HG03354 (cell line): ENCODE measurements at regions not wholly inside any gene's neighbourhood (a gene's known extent, or its start where the extent isn't known, plus 50 kb on each side); places are given as distances from the start of the nearest gene placed in this dataset.

ENCODE experiments used
- ATAC-seq: cut with Tn5 transposase; IDR thresholded peaks from one replicate; pipeline ENCODE4 v1.9.1; 2021; ENCODE audit warnings: mild to moderate bottlenecking; ENCODE audit not compliant: unreplicated experiment, poor library complexity, severe bottlenecking

GRCh38 chr1:38265293-38266196, 219.0 kb upstream of the POU3F1 start:
- ATAC-seq, result no peak

DNA sequence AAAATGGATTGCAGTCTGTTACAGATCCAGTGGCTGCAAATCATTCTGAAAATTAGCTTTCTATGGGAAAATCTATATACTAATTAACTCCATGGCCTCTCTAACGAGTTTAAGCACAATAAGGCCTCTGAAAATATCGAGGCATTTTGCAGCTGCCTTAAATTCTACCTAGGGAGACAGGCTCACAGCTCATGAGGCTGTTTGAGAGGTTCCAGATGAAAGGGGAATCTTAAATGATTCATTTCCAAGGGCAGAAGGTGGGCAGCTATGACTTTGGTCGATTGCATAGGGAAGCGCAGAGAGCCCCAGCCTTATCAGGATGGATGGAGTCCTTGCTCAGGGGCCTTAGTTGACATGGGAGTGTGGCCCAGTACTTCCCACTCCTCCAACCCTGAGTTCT, 216.8 kb upstream of the POU3F1 start:
- no peak for ATAC-seq

DNA sequence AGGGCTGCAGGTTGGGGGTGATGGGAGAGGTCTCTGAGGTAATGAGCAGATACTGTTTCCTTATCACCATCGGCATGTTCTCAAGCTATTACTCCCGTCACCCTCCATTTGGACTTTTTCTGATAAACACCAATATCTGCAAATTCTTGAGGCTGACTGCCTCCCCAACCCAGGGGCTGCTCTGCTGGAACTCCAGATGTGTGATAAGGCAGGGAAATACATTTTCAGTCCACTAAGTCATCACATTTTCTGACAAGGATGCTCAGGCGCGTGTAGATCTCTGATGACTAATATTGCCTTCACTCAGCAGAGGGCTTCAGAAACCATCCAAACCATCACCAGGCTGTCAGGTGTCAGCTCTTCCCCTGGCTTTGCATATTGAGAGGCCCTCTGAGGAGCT, 215.0 kb upstream of the POU3F1 start:
- ATAC-seq, result no peak

DNA sequence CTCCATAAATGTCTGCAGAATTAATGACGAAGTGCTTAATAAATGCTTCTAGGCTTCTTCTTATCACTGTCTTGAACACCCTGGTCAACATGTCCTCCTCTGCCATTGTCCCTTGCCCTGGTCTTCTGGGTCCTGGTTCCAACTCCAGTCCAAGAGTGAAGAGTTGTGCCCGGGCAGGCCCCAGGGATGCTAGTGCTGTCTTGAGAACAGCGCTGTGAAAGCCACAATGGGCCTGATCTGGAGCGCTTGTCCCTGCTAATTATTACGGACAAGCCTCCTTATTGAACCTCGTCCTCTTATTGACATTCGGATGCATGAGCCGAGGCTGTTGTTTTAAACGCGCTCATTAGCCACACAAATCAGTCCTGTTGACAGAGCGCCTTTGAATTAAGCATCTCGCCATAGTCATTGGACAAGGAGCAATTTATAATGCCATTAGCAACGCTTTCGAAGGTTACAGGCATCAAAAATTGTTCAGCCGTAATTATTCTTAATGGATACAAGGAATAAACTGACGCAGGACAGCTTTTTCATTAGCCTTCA, 211.6 kb upstream of the POU3F1 start:
- no peak for ATAC-seq

DNA sequence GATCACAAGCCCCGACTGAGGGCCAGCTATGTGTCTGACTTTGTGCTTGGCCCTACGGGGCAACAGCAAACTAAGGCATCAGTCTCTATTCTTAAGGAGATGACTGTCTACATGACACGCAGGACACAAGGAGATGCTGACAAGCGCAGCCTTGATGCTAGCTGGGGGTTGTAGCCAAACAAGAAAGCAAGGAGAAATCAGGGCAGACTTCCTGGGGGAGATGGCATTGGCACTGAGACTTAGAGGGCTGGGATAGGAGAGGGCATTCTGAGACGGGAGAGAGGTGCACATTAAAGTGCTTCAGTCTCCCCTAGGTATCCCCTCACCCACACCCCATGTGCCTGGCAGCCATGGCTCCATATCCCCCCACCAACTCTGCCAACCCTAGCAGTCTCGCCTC, 210.8 kb upstream of the POU3F1 start:
- no peak for ATAC-seq

DNA sequence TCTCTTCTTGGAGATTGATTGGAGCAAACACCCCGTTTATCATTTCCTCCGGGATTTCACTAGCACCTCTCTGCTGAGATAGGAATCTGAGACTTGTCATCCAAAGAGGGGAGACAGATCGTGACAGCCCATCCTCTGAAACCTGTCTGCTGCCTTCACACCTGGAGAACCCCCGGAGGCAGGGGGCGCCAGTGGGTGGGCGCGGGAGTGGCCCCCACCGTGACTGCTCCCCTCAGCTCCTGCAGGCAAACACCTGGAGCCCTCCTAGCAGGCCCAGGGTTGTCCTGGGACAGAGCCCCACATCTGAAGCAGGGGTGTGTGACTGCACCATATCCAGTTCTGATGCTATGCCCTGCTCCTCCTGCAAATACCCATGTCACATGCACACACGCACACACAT, 209.5 kb upstream of the POU3F1 start:
- ATAC-seq, result no peak

GRCh38 chr1:38253314-38253713, 206.7 kb upstream of the POU3F1 start:
- no peak for ATAC-seq

DNA sequence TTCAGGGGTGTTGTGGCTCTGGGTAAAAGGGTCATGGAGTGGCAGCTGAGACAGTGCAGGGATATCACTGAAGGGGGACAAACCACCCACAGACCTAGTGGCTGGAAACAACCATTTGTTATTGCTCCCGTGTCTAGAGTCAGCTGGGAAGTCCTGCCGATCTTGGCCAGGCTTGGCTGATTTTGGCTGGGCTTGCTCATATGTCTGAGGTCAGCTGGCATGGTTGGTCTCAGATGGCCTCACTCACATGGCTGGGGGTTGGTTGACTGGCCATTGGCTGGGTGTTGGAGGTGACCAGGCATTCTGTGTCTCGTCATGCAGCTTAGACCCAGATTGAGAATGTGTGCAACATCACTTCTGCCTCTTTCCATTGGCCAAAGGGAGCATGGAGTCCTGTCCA, 203.8 kb upstream of the POU3F1 start:
- no peak for ATAC-seq

GRCh38 chr1:38249001-38249400, 202.4 kb upstream of the POU3F1 start:
- ATAC-seq, result no peak

DNA sequence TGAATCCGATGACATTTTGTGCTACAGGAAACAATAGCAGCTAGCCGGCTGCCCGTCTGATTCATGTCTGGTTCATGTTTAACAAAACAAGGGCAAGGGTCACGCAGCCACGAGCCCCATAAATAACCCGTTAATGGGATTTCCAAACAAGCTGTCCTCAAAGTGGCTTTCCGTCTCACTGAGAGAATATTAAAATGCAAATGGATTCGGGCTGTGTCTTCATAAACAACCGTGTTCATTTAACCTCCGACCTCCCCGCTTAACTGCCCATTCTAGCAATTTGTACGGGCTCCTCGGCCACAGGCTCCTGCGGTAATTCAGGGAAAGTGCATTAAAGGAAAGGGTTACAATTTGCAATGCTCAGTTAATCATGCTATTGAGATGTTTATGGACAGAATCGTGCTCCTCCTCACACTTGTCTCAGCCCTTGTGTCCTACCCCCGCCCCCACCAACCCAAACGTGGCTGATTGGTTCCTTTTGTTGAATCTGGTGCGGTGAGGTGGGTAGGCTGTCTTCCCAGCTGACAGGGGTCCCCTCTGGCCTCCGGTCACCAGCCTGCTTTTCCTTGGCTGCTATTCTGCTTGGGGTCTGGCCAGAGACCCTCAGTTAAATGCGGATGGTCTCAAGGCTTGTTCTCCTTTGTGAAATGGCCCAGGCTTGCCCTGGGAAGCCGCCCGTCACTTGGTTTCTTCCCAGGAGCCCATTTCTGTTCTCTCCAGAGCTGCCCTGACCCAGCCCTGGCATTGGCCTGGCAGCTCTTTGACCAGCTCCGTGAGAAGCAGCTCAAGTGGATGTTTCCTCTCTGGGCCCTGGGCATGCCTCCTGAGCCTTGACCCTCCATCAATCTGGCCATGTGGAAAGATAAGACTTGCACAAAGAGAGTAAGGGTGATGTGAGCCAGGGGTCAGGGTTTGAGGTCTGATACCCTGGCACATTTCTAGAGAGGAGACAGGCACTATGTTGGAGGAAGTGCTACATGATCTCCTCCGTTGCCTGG, 200.7 kb upstream of the POU3F1 start:
- no peak for ATAC-seq

- ATAC-seq, result no peak
These were observed 197.7 kb upstream of the POU3F1 start for GRCh38 chr1:38244218-38244845.

GRCh38 chr1:38243106-38243505, 196.5 kb upstream of the POU3F1 start:
- ATAC-seq, result no peak

- ATAC-seq, result no peak
These were observed 195.9 kb upstream of the POU3F1 start for GRCh38 chr1:38242506-38242905.

DNA sequence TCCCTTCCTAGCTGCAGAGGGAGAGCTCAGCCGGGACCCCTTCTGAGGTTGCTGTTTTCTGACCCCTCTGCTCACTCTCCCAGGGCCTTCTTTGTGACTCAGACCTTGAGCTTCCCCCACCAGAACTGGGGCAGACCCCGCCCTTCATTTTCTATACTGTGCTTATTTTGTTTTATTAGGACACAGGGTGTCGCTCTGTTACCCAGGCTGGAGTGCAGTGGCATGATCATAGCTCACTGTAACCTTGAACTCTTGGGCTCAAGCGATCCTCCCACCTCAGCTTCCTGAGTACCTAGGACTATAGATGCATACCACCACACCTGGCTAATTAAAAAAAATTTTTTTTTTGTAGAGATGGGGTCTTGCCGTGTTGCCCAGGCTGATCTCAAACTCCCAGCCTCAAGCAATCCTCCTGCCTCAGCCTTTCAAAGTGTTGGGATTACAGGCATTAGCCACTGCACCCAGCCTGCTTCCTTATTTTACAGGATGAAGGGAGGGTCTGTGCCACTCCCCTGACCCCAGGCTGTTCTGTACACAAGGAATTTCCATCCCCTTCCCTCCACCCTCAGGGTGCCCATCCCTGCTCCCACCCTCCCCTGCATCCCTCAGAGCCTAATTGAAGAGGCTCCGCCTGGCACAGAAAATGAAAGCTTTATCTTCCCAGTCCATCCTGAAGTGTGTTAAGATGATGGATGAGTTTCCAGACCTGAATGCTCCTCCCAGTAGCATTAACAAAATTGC, 195.2 kb upstream of the POU3F1 start:
- ATAC-seq, result no peak

GRCh38 chr1:38240618-38241017, 194.0 kb upstream of the POU3F1 start:
- ATAC-seq, result no peak

DNA sequence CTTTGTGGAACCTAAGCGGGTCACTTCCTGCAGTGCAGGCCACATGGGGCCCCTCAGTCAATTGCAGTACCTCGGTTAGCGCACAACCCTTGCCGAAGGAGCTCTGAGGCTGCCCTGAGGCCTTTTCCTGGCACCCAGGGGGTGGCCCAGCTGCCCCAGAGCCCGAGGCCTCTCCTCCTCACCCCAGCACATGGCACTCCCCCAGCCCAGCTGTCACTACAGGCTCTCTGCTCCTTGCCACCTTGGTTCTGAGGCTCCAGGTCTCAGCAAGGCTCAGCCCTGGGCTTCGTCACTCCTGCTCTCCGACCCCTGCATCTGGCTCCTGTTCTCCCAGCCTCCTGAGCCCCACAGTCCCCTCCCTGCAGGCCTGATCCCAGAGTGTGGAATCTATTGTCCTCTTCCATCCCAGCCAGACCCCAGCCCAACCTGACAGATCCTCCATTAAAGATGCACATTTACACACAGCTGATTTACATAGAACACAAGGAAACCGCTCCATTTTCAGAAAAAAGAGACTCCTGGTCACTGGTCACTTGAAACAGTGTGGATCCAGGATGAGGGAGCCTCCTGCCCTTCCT, 192.8 kb upstream of the POU3F1 start:
- ATAC-seq, result no peak

DNA sequence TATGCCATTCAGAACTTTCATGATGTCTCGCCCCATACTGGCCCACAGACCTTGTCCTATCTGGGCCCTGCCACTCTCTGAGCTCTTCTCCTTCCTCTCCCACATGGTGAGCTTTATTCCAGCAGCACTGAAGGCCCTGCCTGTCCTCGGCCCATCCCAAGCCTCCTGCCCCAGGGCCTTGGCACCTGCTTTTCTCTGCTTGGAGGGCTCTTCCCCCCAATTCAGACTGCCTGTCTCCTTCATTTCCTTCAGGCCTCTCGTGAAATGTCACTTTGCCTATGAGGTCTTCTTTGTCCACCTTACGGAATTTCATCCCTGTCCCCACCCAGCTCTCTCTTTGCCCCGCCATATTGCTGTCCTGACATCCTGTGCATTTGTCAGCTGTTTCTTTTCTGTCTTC, 191.7 kb upstream of the POU3F1 start:
- no peak for ATAC-seq

- no peak for ATAC-seq
These were observed 189.1 kb upstream of the POU3F1 start for GRCh38 chr1:38235705-38236104.

DNA sequence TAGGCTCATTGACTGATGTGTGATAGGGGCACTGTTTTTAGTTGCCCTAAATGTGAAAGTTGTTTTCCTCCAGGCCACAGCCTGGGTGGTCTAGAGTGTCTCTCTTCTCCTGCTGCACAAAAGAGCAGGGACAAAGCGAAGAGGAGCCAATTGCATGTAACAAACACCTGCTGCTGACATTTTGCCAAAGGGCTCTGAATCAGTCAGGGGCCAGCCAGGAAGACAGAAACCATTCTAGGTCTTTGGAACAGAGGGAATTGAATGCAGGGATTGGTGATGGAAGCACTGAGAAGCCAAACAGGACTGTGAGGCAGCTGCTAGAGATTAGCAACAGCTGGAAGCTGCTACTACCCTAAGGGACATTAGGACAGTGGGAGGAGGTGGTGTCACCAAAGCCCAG, 185.3 kb upstream of the POU3F1 start:
- ATAC-seq, result no peak
